GM12891 (cell line): ENCODE measurements at regions not wholly inside any gene's neighbourhood (a gene's known extent, or its start where the extent isn't known, plus 50 kb on each side); places are given as distances from the start of the nearest gene placed in this dataset.

Experiments used
- POLR2A ChIP-seq: IDR thresholded peaks from 2 replicates; pipeline ENCODE4 v1.6.1; 2011; ENCODE audit warnings: low read depth, low read length, control low read depth
- POLR2AphosphoS5 ChIP-seq: IDR thresholded peaks from 2 replicates; pipeline ENCODE4 v1.6.1; 2011; ENCODE audit warnings: low read depth, low read length, control low read depth
- POU2F2 ChIP-seq: IDR thresholded peaks from 2 replicates; pipeline ENCODE4 v1.6.1; 2011; ENCODE audit warnings: low read depth, mild to moderate bottlenecking, control low read depth, low read length, moderate library complexity
- SPI1 ChIP-seq: IDR thresholded peaks from 2 replicates; pipeline ENCODE4 v1.6.1; 2011; ENCODE audit warnings: low read depth, low read length, control low read depth
- TAF1 ChIP-seq: IDR thresholded peaks from 2 replicates; pipeline ENCODE4 v1.6.1; 2011; ENCODE audit warnings: low read depth, low read length, control low read depth

GRCh38 chr16:74071996-74072535, 224.5 kb upstream of the PSMD7 start:
- no peak for TF ChIP-seq POLR2A
- TF ChIP-seq POLR2AphosphoS5: no peak
- no peak for TF ChIP-seq TAF1
- TF ChIP-seq SPI1: no peak
- no peak for TF ChIP-seq POU2F2
